ENCODE measurements at regions not wholly inside any gene's neighbourhood (a gene's known extent, or its start where the extent isn't known, plus 50 kb on each side); places are given as distances from the start of the nearest gene placed in this dataset.

DNA sequence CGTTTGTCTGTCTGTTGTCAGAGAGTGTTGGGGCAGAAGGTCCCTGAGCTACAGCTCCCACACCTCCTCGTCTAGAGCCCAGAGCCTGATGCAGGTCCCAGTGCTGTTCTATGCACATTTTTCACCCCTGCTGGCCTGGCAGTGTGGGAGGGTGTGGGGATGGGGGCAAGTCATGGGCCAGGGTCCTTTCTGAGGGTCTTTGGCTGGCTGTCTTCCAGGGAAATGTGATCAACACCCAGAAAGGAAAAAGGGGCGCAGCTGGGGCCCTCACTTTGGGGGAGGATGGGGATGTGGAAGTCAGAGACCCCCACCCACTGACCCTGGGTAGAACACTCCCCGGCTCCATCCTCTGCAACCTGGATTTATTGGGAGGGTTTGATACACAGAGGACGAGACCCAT, 50.0 kb upstream of the ZNF716 start:
- intact Hi-C loops (cut with DNase I), result no loop called here
- no peak overlapping the region for H3K27ac ChIP-seq (ENCODE audit: low read depth in 1 of 2, low read length in 2 of 2)
- ATAC-seq (ENCODE audit: low FRiP score) (no peak), DNase-seq (no peak)
- peaks cover 4% of the 10 kb centered on the region for H3K9me3 ChIP-seq (ENCODE audit: control insufficient read depth, low read length)
- no peaks in the 10 kb centered on the region for H3K4me1 ChIP-seq (ENCODE audit: control insufficient read depth in 1 of 2, insufficient read depth in 2 of 2, low read length in 2 of 2)
- H3K36me3 ChIP-seq (ENCODE audit: control insufficient read depth in 1 of 2, insufficient read depth in 2 of 2, low read length in 1 of 2), result no peaks in the 10 kb centered on the region
- no peak overlapping the region for H3K4me3 ChIP-seq (ENCODE audit: low read length in 2 of 2)
- H3K27me3 ChIP-seq (ENCODE audit: control insufficient read depth in 1 of 2, insufficient read depth in 2 of 2, low read length in 1 of 2), result no peaks in the 10 kb centered on the region
- 77 to 80% methylated on average over 5 of the region's 5 CpGs for WGBS, 2 donors
